ENCODE measurements at regions not wholly inside any gene's neighbourhood (a gene's known extent, or its start where the extent isn't known, plus 50 kb on each side); places are given as distances from the start of the nearest gene placed in this dataset.
"Not testable (repeated sequence)": the region's sequence is repeated elsewhere in the genome, so short reads cannot be mapped to it uniquely, and the experiment has no call there.

DNA sequence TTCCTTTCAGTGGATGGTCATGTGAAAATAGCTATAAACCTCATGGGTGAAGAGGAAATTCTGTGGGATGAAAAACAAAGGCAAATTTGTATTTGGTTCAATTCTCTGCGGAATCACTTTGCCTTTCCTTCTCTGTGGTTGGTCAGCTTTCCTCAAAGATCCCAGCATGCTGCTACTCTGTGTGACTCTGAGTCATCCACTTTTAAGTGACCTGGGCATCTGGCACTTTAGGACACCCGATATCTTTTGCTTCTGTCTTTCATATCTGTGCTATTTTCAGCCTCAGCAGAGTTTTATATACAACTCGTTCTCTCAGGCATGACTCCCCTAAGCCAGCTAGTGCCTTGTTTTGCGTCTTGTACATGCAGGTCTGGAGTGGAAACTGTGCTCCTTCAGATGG, 217.0 kb upstream of the PIEZO2 start:
- no peak overlapping the region for H3K9ac ChIP-seq
- DNase-seq = no peak
- no peaks in the 10 kb centered on the region for H3K9me3 ChIP-seq
- H3K4me1 ChIP-seq (ENCODE audit: control insufficient read depth in 1 of 2, insufficient read depth in 2 of 2, low read depth in 1 of 2, low read length in 1 of 2) = no peaks in the 10 kb centered on the region
- H3K79me2 ChIP-seq (ENCODE audit: insufficient read depth) = no peaks in the 10 kb centered on the region
- peak overlapping the region; percentile 17; the same call in 1 of the 2 replicates for H3K4me2 ChIP-seq
- no peak for TF ChIP-seq POLR2AphosphoS5 (IDR thresholded peaks at IDR 0.05; ENCODE audit: low read depth, low read length)
- peak; percentile 67 for TF ChIP-seq JUND (IDR thresholded peaks at IDR 0.05)
- peak; percentile 71; the same call in 1 of the 2 replicates for TF ChIP-seq RXRA (IDR thresholded peaks at IDR 0.05; ENCODE audit: borderline replicate concordance, low read depth)
- TF ChIP-seq MAX (IDR thresholded peaks at IDR 0.05; ENCODE audit: low read depth) = peak; percentile 48; the same call in 1 of the 2 replicates
- no peak for TF ChIP-seq RAD21 (IDR thresholded peaks at IDR 0.05; ENCODE audit: low read length)
- TF ChIP-seq TCF12 (IDR thresholded peaks at IDR 0.05) = peak; percentile 72
- peak; percentile 44; the same call in 1 of the 2 replicates for TF ChIP-seq FOSL2 (IDR thresholded peaks at IDR 0.05; ENCODE audit: borderline replicate concordance, low read depth)
- no peak for TF ChIP-seq NRF1 (IDR thresholded peaks at IDR 0.05; ENCODE audit: low read depth, low read length)
- peak overlapping the region; percentile 57; the same call in 1 of the 2 replicates for H2AFZ ChIP-seq (ENCODE audit: low read depth)
- H3K27me3 ChIP-seq (ENCODE audit: insufficient read depth) = no peaks in the 10 kb centered on the region
- H3F3A ChIP-seq (replicated peaks; ENCODE audit: insufficient read depth) = no peaks in the 10 kb centered on the region
- no peak overlapping the region for H3K4me3 ChIP-seq (ENCODE audit: low read depth in 2 of 2, low read length in 1 of 2)
- no peaks in the 10 kb centered on the region for H3K36me3 ChIP-seq (replicated peaks in 1 of 2; ENCODE audit: control insufficient read depth in 1 of 2, insufficient read depth in 2 of 2, low read length in 1 of 2)
- ChIA-PET CTCF (no interaction called here), POLR2A (no interaction called here)
- H3K27ac ChIP-seq (ENCODE audit: low read depth in 2 of 2, low read length in 1 of 2) = peak overlapping the region; percentile 50 to 64; a peak in 3 of 4 replicates
- 5% methylated on average over 4 of the region's 4 CpGs for WGBS (ENCODE audit: low lambda C conversion rate)
- H4K20me1 ChIP-seq (ENCODE audit: insufficient read depth) = no peaks in the 10 kb centered on the region
- H3K9me2 ChIP-seq = no peaks in the 10 kb centered on the region

DNA sequence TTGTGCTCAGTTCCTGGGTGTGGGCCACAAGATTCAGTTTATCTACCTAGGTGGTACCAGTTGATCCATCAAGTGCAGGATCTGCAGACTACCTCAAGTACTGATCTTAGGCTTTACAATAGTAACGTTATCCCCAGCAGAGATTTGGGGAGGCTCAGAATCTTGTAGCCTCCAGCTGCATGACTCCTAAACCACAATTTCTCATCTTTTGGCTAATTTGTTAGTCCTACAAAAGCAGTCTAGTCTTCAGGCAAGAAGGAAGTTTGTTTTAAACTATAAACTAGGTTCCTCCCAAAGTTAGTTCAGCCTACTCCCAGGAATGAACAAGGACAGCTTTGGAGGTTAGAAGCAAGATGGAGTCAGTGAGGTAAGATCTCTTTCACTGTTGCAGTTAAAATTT, 213.5 kb upstream of the PIEZO2 start:
- Histone ChIP-seq H3K36me3 (replicated peaks in 1 of 2; ENCODE audit: control insufficient read depth in 1 of 2, insufficient read depth in 2 of 2, low read length in 1 of 2) (no peaks in the 10 kb centered on the region), H3K9ac (no peak overlapping the region), H3K79me2 (ENCODE audit: insufficient read depth) (no peaks in the 10 kb centered on the region), H3K4me1 (ENCODE audit: control insufficient read depth in 1 of 2, insufficient read depth in 2 of 2, low read depth in 1 of 2, low read length in 1 of 2) (no peaks in the 10 kb centered on the region), H4K20me1 (ENCODE audit: insufficient read depth) (no peaks in the 10 kb centered on the region), H3F3A (replicated peaks; ENCODE audit: insufficient read depth) (no peaks in the 10 kb centered on the region), H3K9me2 (no peaks in the 10 kb centered on the region), H3K4me3 (ENCODE audit: low read depth in 2 of 2, low read length in 1 of 2) (no peak overlapping the region), H3K9me3 (no peaks in the 10 kb centered on the region), H3K27ac (ENCODE audit: low read depth in 2 of 2, low read length in 1 of 2) (no peak overlapping the region), H3K4me2 (no peak overlapping the region), H3K27me3 (ENCODE audit: insufficient read depth) (no peaks in the 10 kb centered on the region), H2AFZ (ENCODE audit: low read depth) (no peak overlapping the region)
- 50% methylated on average over 1 of the region's 1 CpG for WGBS (ENCODE audit: low lambda C conversion rate)
- no peak for TF ChIP-seq FOXM1 (IDR thresholded peaks at IDR 0.05; ENCODE audit: low read depth)
- no peak for TF ChIP-seq SMC3 (IDR thresholded peaks at IDR 0.05; ENCODE audit: low read depth, low read length)
- no peak for TF ChIP-seq RCOR1 (IDR thresholded peaks at IDR 0.05; ENCODE audit: low read length)
- TF ChIP-seq MEF2A (IDR thresholded peaks at IDR 0.05; ENCODE audit: borderline replicate concordance, low read depth) = no peak
- ChIA-PET POLR2A (no interaction called here), CTCF (no interaction called here)
- DNase-seq = no peak

DNA sequence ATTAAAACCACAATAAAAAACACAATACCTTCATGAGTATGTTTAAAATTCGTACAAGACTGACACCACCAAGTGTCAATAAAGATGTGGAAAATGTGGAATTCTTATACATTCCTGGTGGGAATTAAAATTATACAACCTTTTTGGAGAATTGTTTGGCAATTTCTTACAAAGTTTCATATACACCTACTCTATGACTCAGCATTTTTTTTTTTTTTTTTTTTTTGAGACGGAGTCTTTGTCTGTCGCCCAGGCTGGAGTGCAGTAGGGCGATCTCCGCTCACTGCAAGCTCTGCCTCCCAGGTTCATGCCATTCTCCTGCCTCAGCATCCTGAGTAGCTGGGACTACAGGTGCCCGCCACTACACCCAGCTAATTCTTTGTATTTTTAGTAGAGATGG, 212.5 kb upstream of the PIEZO2 start:
- DNase-seq; H3F3A ChIP-seq (replicated peaks; ENCODE audit: insufficient read depth); H3K27ac ChIP-seq (ENCODE audit: low read depth in 2 of 2, low read length in 1 of 2); H4K20me1 ChIP-seq (ENCODE audit: insufficient read depth); H3K27me3 ChIP-seq (ENCODE audit: insufficient read depth); H2AFZ ChIP-seq (ENCODE audit: low read depth); H3K9ac ChIP-seq; H3K4me3 ChIP-seq (ENCODE audit: low read depth in 2 of 2, low read length in 1 of 2); H3K4me1 ChIP-seq (ENCODE audit: control insufficient read depth in 1 of 2, insufficient read depth in 2 of 2, low read depth in 1 of 2, low read length in 1 of 2); H3K79me2 ChIP-seq (ENCODE audit: insufficient read depth); POLR2A ChIA-PET; H3K4me2 ChIP-seq; H3K36me3 ChIP-seq (replicated peaks in 1 of 2; ENCODE audit: control insufficient read depth in 1 of 2, insufficient read depth in 2 of 2, low read length in 1 of 2); CTCF ChIA-PET; H3K9me3 ChIP-seq; H3K9me2 ChIP-seq: not testable (repeated sequence)
- 54% methylated on average over 6 of the region's 6 CpGs for WGBS (ENCODE audit: low lambda C conversion rate)
